NCI-H1436 (cell line): ENCODE measurements at regions not wholly inside any gene's neighbourhood (a gene's known extent, or its start where the extent isn't known, plus 50 kb on each side); places are given as distances from the start of the nearest gene placed in this dataset.

Experiments used
- DNase-seq: peaks from one replicate; lab custom pipeline; 2025; lab: John Stamatoyannopoulos, UW

GRCh38 chr14:41404126-41404525 is 202.6 kb upstream of the LRFN5 start:
- DNase-seq: no peak

GRCh38 chr14:41403360-41403759 is 203.3 kb upstream of the LRFN5 start:
- no peak for DNase-seq

- DNase-seq: no peak
Measured at GRCh38 chr14:41397926-41398325, 208.8 kb upstream of the LRFN5 start.

- DNase-seq: no peak
Measured at GRCh38 chr14:41393512-41393911, 213.2 kb upstream of the LRFN5 start.

- DNase-seq: no peak
Measured at GRCh38 chr14:41392226-41392625, 214.4 kb upstream of the LRFN5 start.

GRCh38 chr14:41389355-41389754 is 217.3 kb upstream of the LRFN5 start:
- no peak for DNase-seq

GRCh38 chr14:41385797-41386196 is 220.9 kb upstream of the LRFN5 start:
- DNase-seq: no peak

- no peak for DNase-seq
Measured at GRCh38 chr14:41380017-41380416, 226.7 kb upstream of the LRFN5 start.

GRCh38 chr14:41378526-41378925 is 228.2 kb upstream of the LRFN5 start:
- DNase-seq: no peak

GRCh38 chr14:41377932-41378331 is 228.7 kb upstream of the LRFN5 start:
- no peak for DNase-seq

- DNase-seq: no peak
Measured at GRCh38 chr14:41374092-41374491, 232.6 kb upstream of the LRFN5 start.

GRCh38 chr14:41362139-41362538 is 244.5 kb upstream of the LRFN5 start:
- DNase-seq: no peak

- no peak for DNase-seq
Measured at GRCh38 chr14:41360126-41360525, 246.6 kb upstream of the LRFN5 start.

- DNase-seq: no peak
Measured at GRCh38 chr14:41355866-41356265, 250.8 kb upstream of the LRFN5 start.

GRCh38 chr14:41350476-41350875 is 256.2 kb upstream of the LRFN5 start:
- DNase-seq: no peak

GRCh38 chr14:41349289-41349910 is 257.3 kb upstream of the LRFN5 start:
- no peak for DNase-seq

- no peak for DNase-seq
Measured at GRCh38 chr14:41343857-41344256, 262.8 kb upstream of the LRFN5 start.

GRCh38 chr14:41313196-41313595 is 293.5 kb upstream of the LRFN5 start:
- no peak for DNase-seq

- DNase-seq: no peak
Measured at GRCh38 chr14:41303506-41303905, 303.2 kb upstream of the LRFN5 start.

GRCh38 chr14:41302776-41303175 is 303.9 kb upstream of the LRFN5 start:
- DNase-seq: no peak

GRCh38 chr14:41299924-41300323 is 306.8 kb upstream of the LRFN5 start:
- DNase-seq: no peak

- DNase-seq: no peak
Measured at GRCh38 chr14:41298328-41298690, 308.4 kb upstream of the LRFN5 start.

GRCh38 chr14:41297576-41298327 is 308.9 kb upstream of the LRFN5 start:
- no peak for DNase-seq

- DNase-seq: no peak
Measured at GRCh38 chr14:41295734-41296133, 310.9 kb upstream of the LRFN5 start.
